ENCODE measurements at regions not wholly inside any gene's neighbourhood (a gene's known extent, or its start where the extent isn't known, plus 50 kb on each side); places are given as distances from the start of the nearest gene placed in this dataset.

- no peak overlapping the region for H3K4me3 Mint-ChIP-seq
- TF ChIP-seq CTCF (IDR thresholded peaks at IDR 0.05) (no peak), EZH2phosphoT487 (IDR thresholded peaks at IDR 0.05) (no peak), EZH2 (IDR thresholded peaks at IDR 0.05) (no peak)
- H3K36me3 ChIP-seq, result no peaks in the 10 kb centered on the region
- H3K4me1 Mint-ChIP-seq, result no peaks in the 10 kb centered on the region
- H3K9me3 ChIP-seq (ENCODE audit: low read depth), result no peaks in the 10 kb centered on the region
- H3F3A ChIP-seq (ENCODE audit: low read depth), result no peaks in the 10 kb centered on the region
- H3K4me1 ChIP-seq, result no peaks in the 10 kb centered on the region
- H3K27me3 Mint-ChIP-seq (ENCODE audit: insufficient read depth, low read depth), result peaks cover 6% of the 10 kb centered on the region
- H3K4me3 ChIP-seq, result no peak overlapping the region
- no peak overlapping the region for H3K9ac ChIP-seq
- no peak overlapping the region for H3K27ac Mint-ChIP-seq
- H3K27ac ChIP-seq, result no peak overlapping the region
- H3K36me3 Mint-ChIP-seq, result no peaks in the 10 kb centered on the region
- DNase-seq (ENCODE audit: low spot score), result no peak
- no peaks in the 10 kb centered on the region for H3K79me2 ChIP-seq (ENCODE audit: low read depth)
- H3K4me2 ChIP-seq, result no peak overlapping the region
- peaks cover 13% of the 10 kb centered on the region for H3K9me3 Mint-ChIP-seq
- no peak overlapping the region for H2AFZ ChIP-seq (replicated peaks)
- no peaks in the 10 kb centered on the region for H4K20me1 ChIP-seq (ENCODE audit: low read depth)
- H3K27me3 ChIP-seq, result peaks cover 5% of the 10 kb centered on the region
Measured at GRCh38 chr6:108788416-108788815, 59.8 kb upstream of the ARMC2 start.

DNA sequence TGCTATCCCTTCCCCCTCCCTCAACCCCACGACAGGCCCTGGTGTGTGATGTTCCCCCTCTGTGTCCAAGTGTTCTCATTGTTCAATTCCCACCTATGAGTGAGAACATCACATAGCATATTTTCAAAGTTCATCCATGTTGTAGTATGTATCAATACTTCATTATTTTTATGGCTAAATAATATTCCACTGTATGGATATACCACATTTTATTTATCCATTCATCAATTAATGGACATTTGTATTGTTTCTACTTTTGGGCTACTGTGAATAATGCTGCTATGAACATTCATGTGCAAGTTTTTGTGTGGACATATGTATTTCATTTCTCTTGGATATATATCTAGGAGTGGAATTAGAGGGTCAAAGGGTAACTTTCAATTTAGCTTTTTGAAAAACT, 58.7 kb upstream of the ARMC2 start:
- Mint-ChIP-seq H3K36me3 (no peaks in the 10 kb centered on the region), H3K4me1 (no peaks in the 10 kb centered on the region), H3K27ac (no peak overlapping the region), H3K27me3 (ENCODE audit: insufficient read depth, low read depth) (peaks cover 6% of the 10 kb centered on the region), H3K4me3 (no peak overlapping the region), H3K9me3 (peaks cover 13% of the 10 kb centered on the region)
- no peaks in the 10 kb centered on the region for H4K20me1 ChIP-seq (ENCODE audit: low read depth)
- no peaks in the 10 kb centered on the region for H3K4me1 ChIP-seq
- DNase-seq (ENCODE audit: low spot score), result no peak
- no peaks in the 10 kb centered on the region for H3K27me3 ChIP-seq
- TF ChIP-seq CTCF (IDR thresholded peaks at IDR 0.05) (no peak), EZH2phosphoT487 (IDR thresholded peaks at IDR 0.05) (no peak), EZH2 (IDR thresholded peaks at IDR 0.05) (no peak)
- H3K4me2 ChIP-seq, result no peak overlapping the region
- no peaks in the 10 kb centered on the region for H3K36me3 ChIP-seq
- no peak overlapping the region for H3K4me3 ChIP-seq
- no peak overlapping the region for H3K9ac ChIP-seq
- no peaks in the 10 kb centered on the region for H3F3A ChIP-seq (ENCODE audit: low read depth)
- H3K79me2 ChIP-seq (ENCODE audit: low read depth), result no peaks in the 10 kb centered on the region
- no peaks in the 10 kb centered on the region for H3K9me3 ChIP-seq (ENCODE audit: low read depth)
- H2AFZ ChIP-seq (replicated peaks), result no peak overlapping the region
- no peak overlapping the region for H3K27ac ChIP-seq

GRCh38 chr6:108791700-108792099, 56.5 kb upstream of the ARMC2 start:
- H3K9me3 ChIP-seq (ENCODE audit: low read depth), result no peaks in the 10 kb centered on the region
- H3K36me3 Mint-ChIP-seq, result no peaks in the 10 kb centered on the region
- no peak overlapping the region for H3K9ac ChIP-seq
- H3K27ac ChIP-seq, result no peak overlapping the region
- no peak for DNase-seq (ENCODE audit: low spot score)
- no peaks in the 10 kb centered on the region for H3K79me2 ChIP-seq (ENCODE audit: low read depth)
- no peaks in the 10 kb centered on the region for H3K27me3 ChIP-seq
- no peak overlapping the region for H3K27ac Mint-ChIP-seq
- H3K4me1 ChIP-seq, result no peaks in the 10 kb centered on the region
- no peak overlapping the region for H2AFZ ChIP-seq (replicated peaks)
- H3K4me3 Mint-ChIP-seq, result no peak overlapping the region
- H3K9me3 Mint-ChIP-seq, result peaks cover 13% of the 10 kb centered on the region
- H3K4me1 Mint-ChIP-seq, result no peaks in the 10 kb centered on the region
- no peak overlapping the region for H3K4me3 ChIP-seq
- TF ChIP-seq EZH2 (IDR thresholded peaks at IDR 0.05) (no peak), CTCF (IDR thresholded peaks at IDR 0.05) (no peak), EZH2phosphoT487 (IDR thresholded peaks at IDR 0.05) (no peak)
- H3K4me2 ChIP-seq, result no peak overlapping the region
- H3K27me3 Mint-ChIP-seq (ENCODE audit: insufficient read depth, low read depth), result peaks cover 3% of the 10 kb centered on the region
- no peaks in the 10 kb centered on the region for H3K36me3 ChIP-seq
- no peaks in the 10 kb centered on the region for H4K20me1 ChIP-seq (ENCODE audit: low read depth)
- H3F3A ChIP-seq (ENCODE audit: low read depth), result no peaks in the 10 kb centered on the region

Measured in neural progenitor cell (in vitro differentiated cells).